HepG2 (cell line): ENCODE measurements at regions not wholly inside any gene's neighbourhood (a gene's known extent, or its start where the extent isn't known, plus 50 kb on each side); places are given as distances from the start of the nearest gene placed in this dataset.

Experiments used
- ATAC-seq: fragments of 200-7000 bp; cut with Tn5 transposase; 3 replicates; pipeline ENCODE4 v1.9.1; 2020; ENCODE audit warnings: mild to moderate bottlenecking, moderate library complexity
- BruUV-seq: library from RNA; stranded (reverse); fragments of 400-500 nt; replicated peaks from 2 replicates; lab custom pipeline; 2021; lab: Mats Ljungman, UMichigan
- CTCF ChIA-PET: fragments of 300-600 bp; formaldehyde crosslinking; extraction: SDS; loops from one replicate; lab custom pipeline; 2021; ENCODE audit warnings: low total read pairs, inconsistent platforms, low intra/inter-chr PET ratio; lab: Yijun Ruan, JAX
- POLR2A ChIA-PET: fragments of 350-600 bp; sonication (Branson Sonifier 250); formaldehyde crosslinking; loops from one replicate; lab custom pipeline; 2020; ENCODE audit warnings: antibody characterized with exemption, inconsistent platforms; lab: Yijun Ruan, JAX
- DNase-seq: peaks from one replicate; pipeline ENCODE4 v3.0.0-alpha.2; 2015; ENCODE audit warnings: low spot score
- FAIRE-seq: peaks from 3 replicates; lab custom pipeline; 2011; peaks lifted over from hg19 to GRCh38; lab: Jason Lieb, UNC
- H2AFZ ChIP-seq: one replicate; pipeline ENCODE4 v1.6.1; 2011; ENCODE audit warnings: low read length, inconsistent platforms
- H3K27ac ChIP-seq: fragments of 300-600 bp; 3 replicates; pipeline ENCODE4 v1.8.0; 2011; ENCODE audit warnings: mixed run types, mild to moderate bottlenecking, mixed read lengths, low read length, inconsistent platforms; ENCODE audit not compliant: insufficient read depth; ENCODE audit errors: extremely low read length
- H3K27me3 ChIP-seq, 2 experiments: fragments of 200-600 bp in 1 of 2; 2 replicates in 1 of 2; 3 replicates in 1 of 2; pipeline versions ENCODE4 v1.6.0 to v1.8.0; 2011; ENCODE audit warnings: low read length in 2 of 2, mild to moderate bottlenecking in 2 of 2, moderate library complexity in 2 of 2, inconsistent platforms in 1 of 2; ENCODE audit not compliant: insufficient read depth in 2 of 2, control insufficient read depth in 1 of 2
- H3K36me3 ChIP-seq, 2 experiments: fragments of 200-600 bp in 1 of 2; replicated peaks in 1 of 2; 2 replicates in 1 of 2; 3 replicates in 1 of 2; pipeline versions ENCODE4 v1.5.1 to v1.8.0; 2011; ENCODE audit warnings: low read length in 2 of 2, inconsistent platforms in 1 of 2; ENCODE audit not compliant: insufficient read depth in 2 of 2, control insufficient read depth in 1 of 2
- H3K4me1 ChIP-seq: 2 replicates; pipeline ENCODE4 v1.5.1; 2012; ENCODE audit warnings: low read length, inconsistent platforms; ENCODE audit not compliant: insufficient read depth
- H3K4me2 ChIP-seq: 2 replicates; pipeline ENCODE4 v1.6.0; 2011; ENCODE audit warnings: low read depth, low read length, inconsistent platforms
- H3K4me3 ChIP-seq, 3 experiments: fragments of 200-600 bp in 1 of 3; sonication (generic), shearing (Covaris generic) in 1 of 3; replicated peaks in 1 of 3; 2 replicates each; pipeline ENCODE4 v1.5.1; 2011 to 2016; ENCODE audit warnings: low read length in 3 of 3, inconsistent platforms in 2 of 3, low read depth in 2 of 3, mild to moderate bottlenecking in 2 of 3, control low read depth in 1 of 3, mixed read lengths in 1 of 3; ENCODE audit not compliant: insufficient read depth in 1 of 3
- H3K79me2 ChIP-seq: one replicate; pipeline ENCODE4 v1.6.1; 2011; ENCODE audit warnings: low read length, inconsistent platforms; ENCODE audit not compliant: insufficient read depth
- H3K9ac ChIP-seq: 2 replicates; pipeline ENCODE4 v1.6.0; 2011; ENCODE audit warnings: mild to moderate bottlenecking, low read depth, low read length, inconsistent platforms; ENCODE audit not compliant: insufficient read depth
- H3K9me3 ChIP-seq: 2 replicates; pipeline ENCODE4 v1.5.1; 2012; ENCODE audit warnings: mild to moderate bottlenecking, low read length
- H4K20me1 ChIP-seq: 2 replicates; pipeline ENCODE4 v1.6.0; 2011; ENCODE audit warnings: inconsistent platforms, mild to moderate bottlenecking, low read length, moderate library complexity; ENCODE audit not compliant: insufficient read depth
- CSRNP1 ChIP-seq: sonication (generic); formaldehyde crosslinking; IDR thresholded peaks from 2 replicates; pipeline ENCODE4 v1.8.1; 2023; ENCODE audit warnings: mild to moderate bottlenecking, missing genetic modification reagents
- DDIT3 ChIP-seq: sonication (generic); formaldehyde crosslinking; IDR thresholded peaks from 2 replicates; pipeline ENCODE4 v1.4.0; 2020; ENCODE audit warnings: mild to moderate bottlenecking, missing genetic modification reagents
- E2F1 ChIP-seq: sonication (generic); formaldehyde crosslinking; IDR thresholded peaks from 2 replicates; pipeline ENCODE4 v1.5.0; 2020; ENCODE audit warnings: missing genetic modification reagents
- FOXK1 ChIP-seq: sonication (generic); formaldehyde crosslinking; IDR thresholded peaks from 2 replicates; pipeline ENCODE4 v1.4.0; 2020; ENCODE audit warnings: low read depth, missing genetic modification reagents, borderline replicate concordance
- HMGA1 ChIP-seq: sonication (generic); formaldehyde crosslinking; conservative IDR thresholded peaks from 2 replicates; pipeline ENCODE4 v1.4.0; 2020; ENCODE audit warnings: missing genetic modification reagents
- MZF1 ChIP-seq: sonication (generic); formaldehyde crosslinking; IDR thresholded peaks from 2 replicates; pipeline ENCODE4 v1.8.1; 2023; ENCODE audit warnings: mild to moderate bottlenecking, missing genetic modification reagents, borderline replicate concordance
- RARG ChIP-seq: sonication (generic); formaldehyde crosslinking; IDR thresholded peaks from 2 replicates; pipeline ENCODE4 v1.4.0; 2020; ENCODE audit warnings: low read depth, mild to moderate bottlenecking, missing genetic modification reagents
- ZHX1 ChIP-seq: sonication (generic); formaldehyde crosslinking; IDR thresholded peaks from 2 replicates; pipeline ENCODE4 v1.8.1; 2022; ENCODE audit warnings: low read depth, mild to moderate bottlenecking, missing genetic modification reagents
- ZMYM2 ChIP-seq: sonication (generic); formaldehyde crosslinking; IDR thresholded peaks from 2 replicates; pipeline ENCODE4 v1.8.0; 2022; ENCODE audit warnings: mild to moderate bottlenecking, missing genetic modification reagents
- ZNF142 ChIP-seq: sonication (generic); formaldehyde crosslinking; IDR thresholded peaks from 2 replicates; pipeline ENCODE4 v1.4.0; 2020; ENCODE audit warnings: missing genetic modification reagents
- ZNF225 ChIP-seq: sonication (generic); formaldehyde crosslinking; IDR thresholded peaks from 2 replicates; pipeline ENCODE4 v1.4.0; 2020; ENCODE audit warnings: mild to moderate bottlenecking, missing genetic modification reagents
- ZNF530 ChIP-seq: sonication (generic); formaldehyde crosslinking; IDR thresholded peaks from 2 replicates; pipeline ENCODE4 v1.5.0; 2020; ENCODE audit warnings: low read depth, mild to moderate bottlenecking, missing genetic modification reagents
- ZNF652 ChIP-seq: IDR thresholded peaks from 2 replicates; pipeline ENCODE4 v1.6.1; 2016; ENCODE audit warnings: low read depth, borderline replicate concordance
- ZNF746 ChIP-seq: sonication (generic); formaldehyde crosslinking; IDR thresholded peaks from 2 replicates; pipeline ENCODE4 v1.8.0; 2022; ENCODE audit warnings: mild to moderate bottlenecking, missing genetic modification reagents
- WGBS: methylation state at CpG from one replicate; pipeline ENCODE4 v1.1.6; 2017; ENCODE audit warnings: low lambda C conversion rate; 5-methylcytosine and 5-hydroxymethylcytosine counted together
- in situ Hi-C: cut with HindIII; loops from 2 replicates; pipeline ENCODE4 v1.10.0; 2017; ENCODE audit warnings: low pct_unique_long_range_greater_than_20kb; ENCODE audit not compliant: extremely low pct_ligation_motif_present
- intact Hi-C: fragments of 100-400 bp; cut with micrococcal nuclease; formaldehyde crosslinking; loops from one replicate; pipeline ENCODE4 v1.10.0; 2022; ENCODE audit not compliant: unreplicated experiment

GRCh38 chr5:17058438-17058837 is 122.3 kb upstream of the MYO10 start:
- DNase-seq (no peak), FAIRE-seq (no peak), ATAC-seq (no peak)
- in situ Hi-C loops = no loop called here
- Histone ChIP-seq H3K27me3 (no peaks in the 10 kb centered on the region), H3K4me2 (no peak overlapping the region), H3K9ac (no peak overlapping the region), H3K4me1 (no peaks in the 10 kb centered on the region), H4K20me1 (no peaks in the 10 kb centered on the region), H3K27ac (no peak overlapping the region), H3K4me3 (no peak overlapping the region), H3K36me3 (no peaks in the 10 kb centered on the region), H3K9me3 (no peaks in the 10 kb centered on the region), H2AFZ (no peak overlapping the region), H3K79me2 (no peaks in the 10 kb centered on the region)
- intact Hi-C loops = no loop called here
- POLR2A ChIA-PET = no interaction called here
- WGBS = 31% methylated on average over 7 of the region's 7 CpGs
- CTCF ChIA-PET = no interaction called here
- BruUV-seq = no TSS peak
- TF ChIP-seq ZNF652 (CRISPR knock-in tag) = no peak
- no peak for TF ChIP-seq RARG (CRISPR knock-in tag)
- TF ChIP-seq ZNF225 (CRISPR knock-in tag) = no peak
- TF ChIP-seq ZNF142 = no peak
- no peak for TF ChIP-seq MZF1 (CRISPR knock-in tag)
- TF ChIP-seq ZNF530 (CRISPR knock-in tag) = no peak
- no peak for TF ChIP-seq ZNF746
- TF ChIP-seq DDIT3 = no peak
- no peak for TF ChIP-seq FOXK1 (CRISPR knock-in tag)
- no peak for TF ChIP-seq ZMYM2 (CRISPR knock-in tag)
- TF ChIP-seq E2F1 = no peak
- no peak for TF ChIP-seq HMGA1
- no peak for TF ChIP-seq ZHX1
- no peak for TF ChIP-seq CSRNP1 (CRISPR knock-in tag)
